Sigmoid colon (tissue), 4 donors: ENCODE measurements at regions not wholly inside any gene's neighbourhood (a gene's known extent, or its start where the extent isn't known, plus 50 kb on each side); places are given as distances from the start of the nearest gene placed in this dataset.

ENCODE experiments used
- CTCF ChIP-seq, 4 experiments: fragments of 450-650 bp in 3 of 4; fragments of 200-600 bp in 1 of 4; IDR thresholded peaks; one replicate each; pipeline ENCODE4 v1.5.1; 2016 to 2019; ENCODE audit warnings: antibody characterized with exemption in 4 of 4, mild to moderate bottlenecking in 3 of 4, moderate library complexity in 2 of 4
- POLR2A ChIP-seq, 2 donors: fragments of 450-650 bp; IDR thresholded peaks; one replicate each; pipeline ENCODE4 v1.6.1; 2016; ENCODE audit warnings: antibody characterized with exemption in 2 of 2, mild to moderate bottlenecking in 2 of 2, moderate library complexity in 2 of 2
- POLR2AphosphoS5 ChIP-seq, 4 donors: sonication (generic); formaldehyde crosslinking; IDR thresholded peaks; one replicate each; pipeline ENCODE4 v1.6.1; 2017; ENCODE audit warnings: antibody characterized with exemption in 4 of 4

- no peak for TF ChIP-seq CTCF (IDR thresholded peaks at IDR 0.05)
- TF ChIP-seq POLR2A (IDR thresholded peaks at IDR 0.05): no peak
- no peak for TF ChIP-seq POLR2AphosphoS5 (IDR thresholded peaks at IDR 0.05)
These were observed 843.7 kb downstream of the LRRTM4 start for GRCh38 chr2:76678383-76679024.
